Smooth muscle cell (in vitro differentiated cells): ENCODE measurements at regions not wholly inside any gene's neighbourhood (a gene's known extent, or its start where the extent isn't known, plus 50 kb on each side); places are given as distances from the start of the nearest gene placed in this dataset.

ENCODE experiments used
- DNase-seq: peaks from one replicate; lab custom pipeline; 2025; ENCODE audit not compliant: unreplicated experiment; lab: John Stamatoyannopoulos, UW
- H2AFZ ChIP-seq: fragments of 200-600 bp; sonication (generic); 2 replicates; pipeline ENCODE4 v1.6.0; 2016; ENCODE audit warnings: antibody characterized with exemption, low read depth, mild to moderate bottlenecking
- H3F3A ChIP-seq: fragments of 200-600 bp; sonication (generic); 2 replicates; pipeline ENCODE4 v1.6.0; 2017; ENCODE audit warnings: antibody characterized with exemption, low read depth
- H3K27ac ChIP-seq: fragments of 200-600 bp; sonication (generic); 2 replicates; pipeline ENCODE4 v1.5.1; 2016; ENCODE audit warnings: low read depth, mild to moderate bottlenecking
- H3K27me3 ChIP-seq: fragments of 200-600 bp; sonication (generic); 2 replicates; pipeline ENCODE4 v1.6.1; 2016; ENCODE audit warnings: low read depth, mild to moderate bottlenecking
- H3K36me3 ChIP-seq: fragments of 200-600 bp; sonication (generic); 2 replicates; pipeline ENCODE4 v1.5.1; 2016; ENCODE audit warnings: low read depth
- H3K4me1 ChIP-seq: fragments of 200-600 bp; sonication (generic); 2 replicates; pipeline ENCODE4 v1.5.1; 2016; ENCODE audit warnings: low read depth
- H3K4me2 ChIP-seq: fragments of 200-600 bp; sonication (generic); 2 replicates; pipeline ENCODE4 v1.6.0; 2016; ENCODE audit warnings: mild to moderate bottlenecking
- H3K4me3 ChIP-seq: fragments of 200-600 bp; sonication (generic); 2 replicates; pipeline ENCODE4 v1.5.1; 2016; ENCODE audit warnings: mild to moderate bottlenecking
- H3K79me2 ChIP-seq: fragments of 200-600 bp; sonication (generic); 2 replicates; pipeline ENCODE4 v1.6.0; 2016; ENCODE audit warnings: low read depth, mild to moderate bottlenecking
- H3K9ac ChIP-seq: fragments of 200-600 bp; sonication (generic); 2 replicates; pipeline ENCODE4 v1.6.0; 2016; ENCODE audit warnings: low read depth
- H3K9me3 ChIP-seq: fragments of 200-600 bp; sonication (generic); replicated peaks from 2 replicates; pipeline ENCODE4 v1.5.1; 2016; ENCODE audit warnings: low read depth
- H4K20me1 ChIP-seq: fragments of 200-600 bp; sonication (generic); 2 replicates; pipeline ENCODE4 v1.6.0; 2016; ENCODE audit warnings: low read depth
- CTCF ChIP-seq: fragments of 200-600 bp; sonication (generic); IDR thresholded peaks from 2 replicates; pipeline ENCODE4 v1.5.1; 2017; ENCODE audit warnings: borderline replicate concordance, mild to moderate bottlenecking, antibody characterized with exemption; ENCODE audit not compliant: insufficient read depth, poor library complexity, severe bottlenecking
- WGBS: methylation state at CpG from one replicate; pipeline ENCODE4 v1.1.7; 2016; ENCODE audit warnings: low lambda C conversion rate; 5-methylcytosine and 5-hydroxymethylcytosine counted together

- H2AFZ ChIP-seq = no peak overlapping the region
- no peak for DNase-seq
- H3K36me3 ChIP-seq = no peaks in the 10 kb centered on the region
- no peaks in the 10 kb centered on the region for H3K4me1 ChIP-seq
- no peaks in the 10 kb centered on the region for H3K9me3 ChIP-seq
- no peaks in the 10 kb centered on the region for H4K20me1 ChIP-seq
- no peak overlapping the region for H3K9ac ChIP-seq
- H3K4me2 ChIP-seq = no peak overlapping the region
- WGBS = 85% methylated on average over 2 of the region's 2 CpGs
- TF ChIP-seq CTCF = no peak
- H3K4me3 ChIP-seq = no peak overlapping the region
- H3K27ac ChIP-seq = no peak overlapping the region
- H3K27me3 ChIP-seq = no peaks in the 10 kb centered on the region
- no peaks in the 10 kb centered on the region for H3F3A ChIP-seq
- H3K79me2 ChIP-seq = no peaks in the 10 kb centered on the region
These were observed 274.0 kb upstream of the ADAMTS5 start for GRCh38 chr21:27240839-27241238.

GRCh38 chr21:27233514-27234115 is 266.7 kb upstream of the ADAMTS5 start:
- no peak overlapping the region for H3K4me2 ChIP-seq
- no peak for DNase-seq
- H3K4me1 ChIP-seq = no peaks in the 10 kb centered on the region
- no peak overlapping the region for H3K27ac ChIP-seq
- no peak overlapping the region for H3K9ac ChIP-seq
- no peaks in the 10 kb centered on the region for H3K36me3 ChIP-seq
- H3F3A ChIP-seq = no peaks in the 10 kb centered on the region
- no peak for TF ChIP-seq CTCF
- no peak overlapping the region for H2AFZ ChIP-seq
- H3K79me2 ChIP-seq = no peaks in the 10 kb centered on the region
- no peaks in the 10 kb centered on the region for H3K27me3 ChIP-seq
- 90% methylated on average over 2 of the region's 2 CpGs for WGBS
- no peak overlapping the region for H3K4me3 ChIP-seq
- H3K9me3 ChIP-seq = no peaks in the 10 kb centered on the region
- no peaks in the 10 kb centered on the region for H4K20me1 ChIP-seq

GRCh38 chr21:27225940-27226339 is 259.1 kb upstream of the ADAMTS5 start:
- Histone ChIP-seq H3K9me3 (no peaks in the 10 kb centered on the region), H3K79me2 (no peaks in the 10 kb centered on the region), H3K36me3 (no peaks in the 10 kb centered on the region), H3F3A (no peaks in the 10 kb centered on the region), H2AFZ (peak overlapping the region; percentile 26), H3K9ac (no peak overlapping the region), H3K4me1 (peaks cover 7% of the 10 kb centered on the region), H3K4me3 (no peak overlapping the region), H4K20me1 (no peaks in the 10 kb centered on the region), H3K27me3 (no peaks in the 10 kb centered on the region), H3K27ac (no peak overlapping the region), H3K4me2 (no peak overlapping the region)
- WGBS = 68% methylated on average over 2 of the region's 2 CpGs
- no peak for TF ChIP-seq CTCF
- DNase-seq = no peak

GRCh38 chr21:27225151-27225550 is 258.3 kb upstream of the ADAMTS5 start:
- Histone ChIP-seq H3F3A (no peaks in the 10 kb centered on the region), H3K27ac (peak overlapping the region; percentile 12), H3K4me2 (no peak overlapping the region), H3K36me3 (no peaks in the 10 kb centered on the region), H3K27me3 (no peaks in the 10 kb centered on the region), H3K4me3 (no peak overlapping the region), H3K9ac (no peak overlapping the region), H2AFZ (no peak overlapping the region), H4K20me1 (no peaks in the 10 kb centered on the region), H3K79me2 (no peaks in the 10 kb centered on the region), H3K9me3 (no peaks in the 10 kb centered on the region), H3K4me1 (peaks cover 7% of the 10 kb centered on the region)
- no peak for TF ChIP-seq CTCF
- DNase-seq = no peak
